Ishikawa (cell line): ENCODE measurements at regions not wholly inside any gene's neighbourhood (a gene's known extent, or its start where the extent isn't known, plus 50 kb on each side); places are given as distances from the start of the nearest gene placed in this dataset.

Experiments
- CEBPB ChIP-seq: IDR thresholded peaks from 2 replicates; pipeline ENCODE4 v1.6.1; 2012
- CREB1 ChIP-seq: IDR thresholded peaks from 2 replicates; pipeline ENCODE4 v1.6.1; 2012; ENCODE audit warnings: low read depth
- EGR1 ChIP-seq: IDR thresholded peaks from 2 replicates; pipeline ENCODE4 v1.6.1; 2012
- EP300 ChIP-seq: IDR thresholded peaks from 2 replicates; pipeline ENCODE4 v1.6.1; 2012; ENCODE audit warnings: borderline replicate concordance
- FOXM1 ChIP-seq: IDR thresholded peaks from 2 replicates; pipeline ENCODE4 v1.6.1; 2012; ENCODE audit warnings: low read depth, borderline replicate concordance
- NFIC ChIP-seq: IDR thresholded peaks from 2 replicates; pipeline ENCODE4 v1.6.1; 2012
- RAD21 ChIP-seq: IDR thresholded peaks from 2 replicates; pipeline ENCODE4 v1.6.1; 2012; ENCODE audit warnings: low read depth
- TAF1 ChIP-seq: IDR thresholded peaks from 2 replicates; pipeline ENCODE4 v1.6.1; 2012; ENCODE audit warnings: low read depth, mild to moderate bottlenecking
- TCF12 ChIP-seq: IDR thresholded peaks from 2 replicates; pipeline ENCODE4 v1.6.1; 2012; ENCODE audit warnings: low read depth
- TEAD4 ChIP-seq: IDR thresholded peaks from 2 replicates; pipeline ENCODE4 v1.6.1; 2012
- YY1 ChIP-seq: IDR thresholded peaks from 2 replicates; pipeline ENCODE4 v1.6.1; 2012; ENCODE audit warnings: low read depth
- ZBTB7A ChIP-seq: IDR thresholded peaks from 2 replicates; pipeline ENCODE4 v1.6.1; 2012; ENCODE audit warnings: low read depth
- TF ChIP-seq, protein P1 (sequence below): IDR thresholded peaks from 2 replicates; pipeline ENCODE4 v1.6.1; 2012; ENCODE audit warnings: low read depth, mild to moderate bottlenecking
- TF ChIP-seq, protein P2 (sequence below): IDR thresholded peaks from 2 replicates; pipeline ENCODE4 v1.6.1; 2012
- TF ChIP-seq, protein P3 (sequence below): IDR thresholded peaks from 2 replicates; pipeline ENCODE4 v1.6.1; 2012

DNA sequence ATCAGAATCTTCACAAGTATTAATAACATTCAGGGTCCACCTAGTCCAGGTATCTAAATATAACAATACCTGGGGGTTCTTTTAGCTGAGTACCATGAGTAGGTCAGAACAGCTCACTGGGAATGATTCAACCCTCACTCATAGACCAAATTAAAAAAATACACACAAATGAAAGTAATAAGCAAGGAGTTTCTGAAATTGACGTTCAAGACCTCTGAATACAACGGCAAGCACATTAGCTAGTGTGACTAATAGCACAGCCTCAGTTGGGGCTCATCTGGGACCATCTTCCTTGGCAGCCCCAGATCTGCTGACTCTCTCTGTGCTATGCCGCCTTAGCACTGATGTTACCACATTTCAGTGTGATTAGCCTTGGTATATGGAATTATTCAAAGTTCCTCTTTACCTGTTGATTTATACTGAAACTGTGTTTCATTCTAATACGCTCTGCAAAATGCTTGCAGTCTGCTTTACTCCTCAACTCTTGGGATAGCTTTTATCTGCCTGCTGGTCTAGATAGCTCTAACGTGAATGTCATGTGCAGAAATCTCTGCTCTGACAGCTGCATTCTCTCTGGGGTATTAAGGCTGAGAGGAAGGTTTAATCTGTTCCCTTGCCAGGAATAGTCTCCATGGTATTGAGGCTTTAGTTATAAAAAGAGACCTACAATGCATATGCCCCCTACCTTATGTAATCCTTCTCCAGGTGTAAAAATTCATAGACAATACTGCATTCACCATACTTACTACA is 153.3 kb downstream of the METTL4 start:
- TF ChIP-seq, protein P1, sequence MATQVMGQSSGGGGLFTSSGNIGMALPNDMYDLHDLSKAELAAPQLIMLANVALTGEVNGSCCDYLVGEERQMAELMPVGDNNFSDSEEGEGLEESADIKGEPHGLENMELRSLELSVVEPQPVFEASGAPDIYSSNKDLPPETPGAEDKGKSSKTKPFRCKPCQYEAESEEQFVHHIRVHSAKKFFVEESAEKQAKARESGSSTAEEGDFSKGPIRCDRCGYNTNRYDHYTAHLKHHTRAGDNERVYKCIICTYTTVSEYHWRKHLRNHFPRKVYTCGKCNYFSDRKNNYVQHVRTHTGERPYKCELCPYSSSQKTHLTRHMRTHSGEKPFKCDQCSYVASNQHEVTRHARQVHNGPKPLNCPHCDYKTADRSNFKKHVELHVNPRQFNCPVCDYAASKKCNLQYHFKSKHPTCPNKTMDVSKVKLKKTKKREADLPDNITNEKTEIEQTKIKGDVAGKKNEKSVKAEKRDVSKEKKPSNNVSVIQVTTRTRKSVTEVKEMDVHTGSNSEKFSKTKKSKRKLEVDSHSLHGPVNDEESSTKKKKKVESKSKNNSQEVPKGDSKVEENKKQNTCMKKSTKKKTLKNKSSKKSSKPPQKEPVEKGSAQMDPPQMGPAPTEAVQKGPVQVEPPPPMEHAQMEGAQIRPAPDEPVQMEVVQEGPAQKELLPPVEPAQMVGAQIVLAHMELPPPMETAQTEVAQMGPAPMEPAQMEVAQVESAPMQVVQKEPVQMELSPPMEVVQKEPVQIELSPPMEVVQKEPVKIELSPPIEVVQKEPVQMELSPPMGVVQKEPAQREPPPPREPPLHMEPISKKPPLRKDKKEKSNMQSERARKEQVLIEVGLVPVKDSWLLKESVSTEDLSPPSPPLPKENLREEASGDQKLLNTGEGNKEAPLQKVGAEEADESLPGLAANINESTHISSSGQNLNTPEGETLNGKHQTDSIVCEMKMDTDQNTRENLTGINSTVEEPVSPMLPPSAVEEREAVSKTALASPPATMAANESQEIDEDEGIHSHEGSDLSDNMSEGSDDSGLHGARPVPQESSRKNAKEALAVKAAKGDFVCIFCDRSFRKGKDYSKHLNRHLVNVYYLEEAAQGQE, result no peak
- TF ChIP-seq, protein P2, sequence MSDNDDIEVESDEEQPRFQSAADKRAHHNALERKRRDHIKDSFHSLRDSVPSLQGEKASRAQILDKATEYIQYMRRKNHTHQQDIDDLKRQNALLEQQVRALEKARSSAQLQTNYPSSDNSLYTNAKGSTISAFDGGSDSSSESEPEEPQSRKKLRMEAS, result no peak
- no peak for TF ChIP-seq YY1
- no peak for TF ChIP-seq NFIC
- no peak for TF ChIP-seq TAF1
- no peak for TF ChIP-seq TCF12
- TF ChIP-seq, protein P3, sequence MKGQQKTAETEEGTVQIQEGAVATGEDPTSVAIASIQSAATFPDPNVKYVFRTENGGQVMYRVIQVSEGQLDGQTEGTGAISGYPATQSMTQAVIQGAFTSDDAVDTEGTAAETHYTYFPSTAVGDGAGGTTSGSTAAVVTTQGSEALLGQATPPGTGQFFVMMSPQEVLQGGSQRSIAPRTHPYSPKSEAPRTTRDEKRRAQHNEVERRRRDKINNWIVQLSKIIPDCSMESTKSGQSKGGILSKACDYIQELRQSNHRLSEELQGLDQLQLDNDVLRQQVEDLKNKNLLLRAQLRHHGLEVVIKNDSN, result no peak
- TF ChIP-seq FOXM1, result no peak

DNA sequence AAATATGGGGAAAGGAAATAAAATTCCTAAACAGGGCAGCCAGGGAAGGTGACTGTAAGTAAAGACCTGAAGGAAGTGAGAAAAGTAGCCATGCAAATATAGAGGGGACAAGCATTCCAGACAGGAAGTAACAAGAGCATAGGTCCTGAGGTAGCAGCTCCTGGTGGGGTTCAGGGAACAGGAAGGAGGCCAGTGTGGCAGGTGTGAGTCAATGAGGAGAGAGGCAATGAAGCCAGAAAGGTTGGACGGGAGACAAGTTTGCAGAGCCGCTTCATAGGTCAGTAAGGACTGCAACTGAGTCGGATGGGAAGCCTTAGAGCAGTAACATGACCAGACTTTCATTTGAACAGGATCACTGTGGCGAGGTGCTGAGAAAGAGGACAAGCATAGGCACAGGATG is 150.9 kb downstream of the METTL4 start:
- TF ChIP-seq, protein P2, result no peak
- no peak for TF ChIP-seq EP300
- no peak for TF ChIP-seq RAD21
- no peak for TF ChIP-seq CREB1
- no peak for TF ChIP-seq FOXM1
- TF ChIP-seq ZBTB7A, result no peak
- TF ChIP-seq NFIC, result no peak
- no peak for TF ChIP-seq YY1
- TF ChIP-seq, protein P1, result no peak
- no peak for TF ChIP-seq TAF1
- TF ChIP-seq EGR1, result no peak
- TF ChIP-seq CEBPB, result no peak
- no peak for TF ChIP-seq TEAD4
- TF ChIP-seq, protein P3, result no peak
- no peak for TF ChIP-seq TCF12

DNA sequence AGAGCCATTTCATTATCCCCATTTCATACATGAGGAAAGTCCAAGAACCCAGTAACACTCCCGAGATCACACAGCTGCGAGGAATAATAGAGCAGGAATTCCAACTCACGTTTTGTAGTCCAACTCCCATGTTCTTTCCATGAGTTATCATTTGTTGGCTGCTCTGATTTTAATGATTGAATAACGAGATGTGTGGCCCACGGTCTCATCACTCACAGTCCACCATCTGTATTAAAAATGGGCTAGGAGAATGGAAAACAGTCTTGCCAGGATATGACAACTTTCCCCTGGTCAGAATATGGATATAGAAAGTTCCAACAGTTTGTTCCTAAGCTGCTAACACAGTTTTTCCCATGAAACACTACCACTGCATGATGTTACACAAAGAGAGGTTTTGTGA is 147.5 kb downstream of the METTL4 start:
- TF ChIP-seq TEAD4, result no peak
- TF ChIP-seq, protein P1, result no peak

DNA sequence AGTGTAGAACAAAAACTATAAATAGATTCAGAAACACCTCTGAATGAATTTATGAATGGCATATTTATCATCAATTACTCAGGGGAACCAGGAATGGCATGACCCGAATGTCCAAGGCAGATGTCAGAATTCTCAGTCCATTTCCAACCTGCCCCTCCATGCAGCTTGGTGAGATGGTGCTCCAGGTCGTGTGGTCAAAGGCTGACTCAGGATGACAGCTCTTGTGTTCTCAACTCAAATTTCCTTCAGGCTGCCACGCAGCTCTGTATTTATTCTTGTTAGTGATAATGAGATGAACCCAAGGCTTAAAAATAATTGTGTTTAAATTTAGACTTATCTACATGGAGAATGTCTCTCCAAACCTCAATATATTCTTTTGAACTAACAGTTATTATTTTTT is 146.9 kb downstream of the METTL4 start:
- no peak for TF ChIP-seq YY1
- TF ChIP-seq, protein P3, result no peak
- TF ChIP-seq, protein P1, result no peak
- TF ChIP-seq TEAD4, result no peak
- TF ChIP-seq EP300, result no peak
- no peak for TF ChIP-seq RAD21
- TF ChIP-seq CEBPB, result no peak
- no peak for TF ChIP-seq CREB1
- TF ChIP-seq TAF1, result no peak
- no peak for TF ChIP-seq EGR1
- TF ChIP-seq ZBTB7A, result no peak
- TF ChIP-seq TCF12, result no peak
- TF ChIP-seq NFIC, result no peak
- TF ChIP-seq, protein P2, result no peak
- no peak for TF ChIP-seq FOXM1
